Liver (tissue), 7 donors: ENCODE measurements at regions not wholly inside any gene's neighbourhood (a gene's known extent, or its start where the extent isn't known, plus 50 kb on each side); places are given as distances from the start of the nearest gene placed in this dataset.

Experiments
- DNase-seq: peaks from one replicate; pipeline ENCODE4 v3.0.0-alpha.2; 2017; ENCODE audit warnings: low spot score
- H3K27ac ChIP-seq, 2 donors: one replicate each; pipeline ENCODE4 v1.7.0; 2013; ENCODE audit warnings: inconsistent platforms in 2 of 2, low read length in 2 of 2, control low read depth in 1 of 2, low read depth in 1 of 2, mild to moderate bottlenecking in 1 of 2
- H3K27me3 ChIP-seq, 4 donors: one replicate each; pipeline versions ENCODE4 v1.6.1 to v1.7.0; 2013; ENCODE audit warnings: low read length in 3 of 4, inconsistent platforms in 1 of 4, mild to moderate bottlenecking in 1 of 4, moderate library complexity in 1 of 4; ENCODE audit not compliant: control insufficient read depth in 4 of 4, insufficient read depth in 4 of 4
- H3K36me3 ChIP-seq, 4 donors: one replicate each; pipeline versions ENCODE4 v1.6.1 to v1.7.0; 2013; ENCODE audit warnings: low read length in 3 of 4, mild to moderate bottlenecking in 3 of 4, low read depth in 1 of 4, moderate library complexity in 1 of 4; ENCODE audit not compliant: control insufficient read depth in 4 of 4, insufficient read depth in 3 of 4
- H3K4me1 ChIP-seq, 4 donors: one replicate each; pipeline versions ENCODE4 v1.6.1 to v1.7.0; 2013; ENCODE audit warnings: low read length in 3 of 4, mild to moderate bottlenecking in 3 of 4, moderate library complexity in 1 of 4; ENCODE audit not compliant: control insufficient read depth in 4 of 4, insufficient read depth in 4 of 4
- H3K4me3 ChIP-seq, 3 donors: one replicate each; pipeline versions ENCODE4 v1.6.1 to v1.7.0; 2013; ENCODE audit warnings: low read length in 3 of 3, control low read depth in 1 of 3, low read depth in 1 of 3, mild to moderate bottlenecking in 1 of 3
- H3K9ac ChIP-seq, 2 donors: one replicate each; pipeline ENCODE4 v1.7.0; 2013; ENCODE audit warnings: low read length in 2 of 2, mild to moderate bottlenecking in 2 of 2, moderate library complexity in 2 of 2, control low read depth in 1 of 2, low read depth in 1 of 2
- H3K9me3 ChIP-seq, 4 donors: one replicate each; pipeline versions ENCODE4 v1.6.1 to v1.7.0; 2013; ENCODE audit warnings: low read length in 3 of 4; ENCODE audit not compliant: control insufficient read depth in 4 of 4
- EGR1 ChIP-seq, 2 donors: IDR thresholded peaks; 2 replicates each; pipeline ENCODE4 v1.6.1; 2016 to 2018; ENCODE audit warnings: antibody characterized with exemption in 2 of 2, low read depth in 2 of 2
- FOXA1 ChIP-seq: IDR thresholded peaks from 2 replicates; pipeline ENCODE4 v1.6.1; 2016; ENCODE audit warnings: antibody characterized with exemption
- FOXA2 ChIP-seq: IDR thresholded peaks from 2 replicates; pipeline ENCODE4 v1.6.1; 2016; ENCODE audit warnings: antibody characterized with exemption
- GABPA ChIP-seq, 2 donors: IDR thresholded peaks in 1 of 2; conservative IDR thresholded peaks in 1 of 2; 2 replicates each; pipeline ENCODE4 v1.6.1; 2016; ENCODE audit warnings: antibody characterized with exemption in 2 of 2, mild to moderate bottlenecking in 1 of 2, moderate library complexity in 1 of 2
- HNF4A ChIP-seq, 2 donors: conservative IDR thresholded peaks; 2 replicates each; pipeline ENCODE4 v1.6.1; 2016; ENCODE audit warnings: antibody characterized with exemption in 2 of 2, mild to moderate bottlenecking in 2 of 2
- RAD21 ChIP-seq, 2 donors: IDR thresholded peaks; 2 replicates each; pipeline ENCODE4 v1.6.1; 2016; ENCODE audit warnings: antibody characterized with exemption in 2 of 2, mild to moderate bottlenecking in 2 of 2
- RXRA ChIP-seq, 2 donors: IDR thresholded peaks; 2 replicates each; pipeline ENCODE4 v1.6.1; 2017 to 2018; ENCODE audit warnings: antibody characterized with exemption in 2 of 2, mild to moderate bottlenecking in 1 of 2
- SP1 ChIP-seq: IDR thresholded peaks from 2 replicates; pipeline ENCODE4 v1.6.1; 2018; ENCODE audit warnings: antibody characterized with exemption, mild to moderate bottlenecking
- TAF1 ChIP-seq: conservative IDR thresholded peaks from 2 replicates; pipeline ENCODE4 v1.6.1; 2016; ENCODE audit warnings: antibody characterized with exemption, mild to moderate bottlenecking
- YY1 ChIP-seq: IDR thresholded peaks from 2 replicates; pipeline ENCODE4 v1.6.1; 2016; ENCODE audit warnings: antibody characterized with exemption, mild to moderate bottlenecking
- WGBS: extraction: QIAGEN DNeasy Blood & Tissue Kit; methylation state at CpG from one replicate; pipeline ENCODE4 v1.1.7; 2013; 5-methylcytosine and 5-hydroxymethylcytosine counted together
- TF ChIP-seq, protein P1 (sequence below): IDR thresholded peaks from 2 replicates; pipeline ENCODE4 v1.6.1; 2016; ENCODE audit warnings: antibody characterized with exemption, mild to moderate bottlenecking
- TF ChIP-seq, protein P2 (sequence below): IDR thresholded peaks from 2 replicates; pipeline ENCODE4 v1.6.1; 2016; ENCODE audit warnings: antibody characterized with exemption
- TF ChIP-seq, protein P3 (sequence below): IDR thresholded peaks from 2 replicates; pipeline ENCODE4 v1.6.1; 2016; ENCODE audit warnings: antibody characterized with exemption
- donor health status: healthy.
- donor health status: healthy.
- donor health status: healthy.
- donor health status: healthy.

DNA sequence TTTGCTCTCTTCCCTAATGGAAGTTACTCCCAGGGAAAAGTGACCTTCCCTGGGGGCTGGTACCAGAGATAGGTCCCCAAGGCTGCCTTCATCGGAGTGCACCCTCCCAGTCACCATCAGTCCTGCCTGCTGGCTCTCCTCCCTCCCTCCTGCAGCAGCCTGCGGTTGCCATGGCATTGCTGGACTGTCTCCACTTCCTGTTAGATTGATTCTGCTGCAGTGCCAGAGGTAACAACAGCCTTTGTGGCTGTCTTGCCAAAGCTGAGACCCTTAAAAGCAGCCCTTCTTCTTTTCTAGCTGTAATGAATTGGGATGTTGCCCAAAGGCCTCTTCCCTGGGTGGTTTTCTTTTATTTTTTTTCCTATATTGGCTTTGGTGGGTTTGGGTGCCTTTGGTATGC is 78.1 kb upstream of the PRLR start:
- H3K27me3 ChIP-seq = no peaks in the 10 kb centered on the region
- H3K4me3 ChIP-seq = no peak overlapping the region
- no peak overlapping the region for H3K9ac ChIP-seq
- H3K36me3 ChIP-seq = no peaks in the 10 kb centered on the region
- no peaks in the 10 kb centered on the region for H3K4me1 ChIP-seq
- 48% methylated on average over 2 of the region's 2 CpGs for WGBS
- H3K9me3 ChIP-seq = no peaks in the 10 kb centered on the region
- no peak for TF ChIP-seq SP1
- no peak for TF ChIP-seq RXRA (IDR thresholded peaks at IDR 0.05)
- TF ChIP-seq, protein P1, sequence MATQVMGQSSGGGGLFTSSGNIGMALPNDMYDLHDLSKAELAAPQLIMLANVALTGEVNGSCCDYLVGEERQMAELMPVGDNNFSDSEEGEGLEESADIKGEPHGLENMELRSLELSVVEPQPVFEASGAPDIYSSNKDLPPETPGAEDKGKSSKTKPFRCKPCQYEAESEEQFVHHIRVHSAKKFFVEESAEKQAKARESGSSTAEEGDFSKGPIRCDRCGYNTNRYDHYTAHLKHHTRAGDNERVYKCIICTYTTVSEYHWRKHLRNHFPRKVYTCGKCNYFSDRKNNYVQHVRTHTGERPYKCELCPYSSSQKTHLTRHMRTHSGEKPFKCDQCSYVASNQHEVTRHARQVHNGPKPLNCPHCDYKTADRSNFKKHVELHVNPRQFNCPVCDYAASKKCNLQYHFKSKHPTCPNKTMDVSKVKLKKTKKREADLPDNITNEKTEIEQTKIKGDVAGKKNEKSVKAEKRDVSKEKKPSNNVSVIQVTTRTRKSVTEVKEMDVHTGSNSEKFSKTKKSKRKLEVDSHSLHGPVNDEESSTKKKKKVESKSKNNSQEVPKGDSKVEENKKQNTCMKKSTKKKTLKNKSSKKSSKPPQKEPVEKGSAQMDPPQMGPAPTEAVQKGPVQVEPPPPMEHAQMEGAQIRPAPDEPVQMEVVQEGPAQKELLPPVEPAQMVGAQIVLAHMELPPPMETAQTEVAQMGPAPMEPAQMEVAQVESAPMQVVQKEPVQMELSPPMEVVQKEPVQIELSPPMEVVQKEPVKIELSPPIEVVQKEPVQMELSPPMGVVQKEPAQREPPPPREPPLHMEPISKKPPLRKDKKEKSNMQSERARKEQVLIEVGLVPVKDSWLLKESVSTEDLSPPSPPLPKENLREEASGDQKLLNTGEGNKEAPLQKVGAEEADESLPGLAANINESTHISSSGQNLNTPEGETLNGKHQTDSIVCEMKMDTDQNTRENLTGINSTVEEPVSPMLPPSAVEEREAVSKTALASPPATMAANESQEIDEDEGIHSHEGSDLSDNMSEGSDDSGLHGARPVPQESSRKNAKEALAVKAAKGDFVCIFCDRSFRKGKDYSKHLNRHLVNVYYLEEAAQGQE = no peak
- TF ChIP-seq EGR1 (IDR thresholded peaks at IDR 0.05; ENCODE audit: low read depth in 2 of 2) = no peak
- TF ChIP-seq, protein P2, sequence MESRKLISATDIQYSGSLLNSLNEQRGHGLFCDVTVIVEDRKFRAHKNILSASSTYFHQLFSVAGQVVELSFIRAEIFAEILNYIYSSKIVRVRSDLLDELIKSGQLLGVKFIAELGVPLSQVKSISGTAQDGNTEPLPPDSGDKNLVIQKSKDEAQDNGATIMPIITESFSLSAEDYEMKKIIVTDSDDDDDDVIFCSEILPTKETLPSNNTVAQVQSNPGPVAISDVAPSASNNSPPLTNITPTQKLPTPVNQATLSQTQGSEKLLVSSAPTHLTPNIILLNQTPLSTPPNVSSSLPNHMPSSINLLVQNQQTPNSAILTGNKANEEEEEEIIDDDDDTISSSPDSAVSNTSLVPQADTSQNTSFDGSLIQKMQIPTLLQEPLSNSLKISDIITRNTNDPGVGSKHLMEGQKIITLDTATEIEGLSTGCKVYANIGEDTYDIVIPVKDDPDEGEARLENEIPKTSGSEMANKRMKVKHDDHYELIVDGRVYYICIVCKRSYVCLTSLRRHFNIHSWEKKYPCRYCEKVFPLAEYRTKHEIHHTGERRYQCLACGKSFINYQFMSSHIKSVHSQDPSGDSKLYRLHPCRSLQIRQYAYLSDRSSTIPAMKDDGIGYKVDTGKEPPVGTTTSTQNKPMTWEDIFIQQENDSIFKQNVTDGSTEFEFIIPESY = no peak
- no peak for TF ChIP-seq GABPA (IDR thresholded peaks at IDR 0.05 in 1 of 2, conservative IDR thresholded peaks at IDR 0.05 in 1 of 2)
- TF ChIP-seq FOXA2 = no peak
- no peak for TF ChIP-seq HNF4A (conservative IDR thresholded peaks at IDR 0.05)
- no peak for TF ChIP-seq YY1
- TF ChIP-seq, protein P3, sequence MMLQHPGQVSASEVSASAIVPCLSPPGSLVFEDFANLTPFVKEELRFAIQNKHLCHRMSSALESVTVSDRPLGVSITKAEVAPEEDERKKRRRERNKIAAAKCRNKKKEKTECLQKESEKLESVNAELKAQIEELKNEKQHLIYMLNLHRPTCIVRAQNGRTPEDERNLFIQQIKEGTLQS = no peak
- no peak for TF ChIP-seq TAF1
- H3K27ac ChIP-seq = no peak overlapping the region
- DNase-seq = no peak

DNA sequence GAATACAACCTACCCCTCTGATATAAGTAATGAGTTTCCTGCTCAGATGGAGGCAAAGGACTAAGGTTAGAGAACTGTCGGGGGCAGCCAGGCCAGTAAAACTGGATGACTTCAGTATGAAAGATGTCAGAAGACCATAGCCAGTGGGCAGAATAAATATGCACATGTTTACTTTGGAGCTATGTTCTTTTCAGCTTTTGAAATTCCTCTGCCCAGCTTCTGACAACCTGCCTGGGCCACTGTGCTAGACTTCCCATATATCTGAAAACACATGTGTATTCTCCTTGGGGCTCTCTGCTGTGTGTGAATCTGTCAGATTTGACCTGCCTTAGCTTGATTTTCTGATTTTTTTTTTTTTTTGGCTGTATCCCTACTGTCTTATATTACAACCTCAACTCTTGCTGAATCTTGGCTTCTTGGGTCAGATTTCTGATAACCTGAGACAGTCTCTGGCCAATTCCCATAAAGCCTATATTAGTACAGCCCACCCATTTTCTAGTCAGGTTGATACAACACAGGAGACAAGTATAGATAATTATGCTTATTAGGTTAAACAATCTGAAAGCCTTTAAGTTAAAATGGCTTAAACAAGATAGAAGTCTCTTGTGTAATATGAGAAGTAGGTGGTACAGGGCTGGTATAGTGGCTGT is 76.6 kb upstream of the PRLR start:
- Histone ChIP-seq H3K9ac (no peak overlapping the region), H3K9me3 (no peaks in the 10 kb centered on the region), H3K27ac (no peak overlapping the region), H3K27me3 (no peaks in the 10 kb centered on the region), H3K4me3 (no peak overlapping the region), H3K4me1 (no peaks in the 10 kb centered on the region), H3K36me3 (no peaks in the 10 kb centered on the region)
- no peak for DNase-seq
- peak; percentile 7 for TF ChIP-seq FOXA2
- no peak for TF ChIP-seq RAD21 (IDR thresholded peaks at IDR 0.05)
- peak; percentile 9 for TF ChIP-seq FOXA1
- WGBS = 79% methylated on average over 1 of the region's 1 CpG
